Mucosa of descending colon (tissue), 3 donors: ENCODE measurements at regions not wholly inside any gene's neighbourhood (a gene's known extent, or its start where the extent isn't known, plus 50 kb on each side); places are given as distances from the start of the nearest gene placed in this dataset.

Experiments used
- ATAC-seq: fragments of 200-7000 bp; cut with Tn5 transposase; one replicate; pipeline ENCODE4 v1.9.1; 2020; ENCODE audit warnings: mild to moderate bottlenecking, moderate library complexity
- DNase-seq, 3 donors: peaks; one replicate each; pipeline ENCODE4 v3.0.0-alpha.2; 2020
- H3K36me3 ChIP-seq: fragments of 200-600 bp; one replicate; pipeline ENCODE4 v1.8.0; 2021; ENCODE audit warnings: low read depth, mild to moderate bottlenecking
- H3K4me1 ChIP-seq: fragments of 200-600 bp; one replicate; pipeline ENCODE4 v1.8.0; 2021; ENCODE audit warnings: low read depth, mild to moderate bottlenecking
- H3K4me3 ChIP-seq: fragments of 200-600 bp; one replicate; pipeline ENCODE4 v1.8.0; 2021; ENCODE audit warnings: mild to moderate bottlenecking
- H3K9me3 ChIP-seq: fragments of 200-600 bp; one replicate; pipeline ENCODE4 v1.8.0; 2021; ENCODE audit warnings: mild to moderate bottlenecking
- CTCF ChIP-seq: fragments of 200-600 bp; IDR thresholded peaks from one replicate; pipeline ENCODE4 v1.8.0; 2022; ENCODE audit warnings: antibody characterized with exemption, mild to moderate bottlenecking
- intact Hi-C, 2 donors: fragments of 100-400 bp; cut with DNase I in 1 of 2; cut with micrococcal nuclease in 1 of 2; formaldehyde crosslinking; loops; one replicate each; pipeline versions ENCODE4 v1.11.0 to v1.11.1; 2022; cut with DNase I, micrococcal nuclease
- donor health status: DM: no; HTN: no; CAD: no; lungs with moderate emphysema.
- donor health status: DM: no; HTN: no; CAD: no.
- donor health status: DM: no; HTN: yes; CAD: no.

- DNase-seq: no peak
- intact Hi-C loops: no loop called here
Observed at GRCh38 chr2:19695706-19696105, 206.1 kb downstream of the TTC32 start.

GRCh38 chr2:19691892-19692291, 209.9 kb downstream of the TTC32 start:
- Histone ChIP-seq H3K36me3 (no peaks in the 10 kb centered on the region), H3K4me3 (no peak overlapping the region), H3K4me1 (no peaks in the 10 kb centered on the region), H3K9me3 (no peaks in the 10 kb centered on the region)
- intact Hi-C loops: no loop called here
- no peak for ATAC-seq
- no peak for TF ChIP-seq CTCF
- DNase-seq: no peak

More at GRCh38 chr2:19695706-19696105, 206.1 kb downstream of the TTC32 start:
- Histone ChIP-seq H3K4me1 (no peaks in the 10 kb centered on the region), H3K36me3 (no peaks in the 10 kb centered on the region), H3K9me3 (no peaks in the 10 kb centered on the region), H3K4me3 (no peak overlapping the region)
- no peak for ATAC-seq
- TF ChIP-seq CTCF: no peak

- H3K36me3 ChIP-seq: no peaks in the 10 kb centered on the region
- TF ChIP-seq CTCF: no peak
- no peak overlapping the region for H3K4me3 ChIP-seq
- no peaks in the 10 kb centered on the region for H3K4me1 ChIP-seq
- no peak for ATAC-seq
- no peak for DNase-seq
- intact Hi-C loops: no loop called here
- H3K9me3 ChIP-seq: no peaks in the 10 kb centered on the region
Observed at GRCh38 chr2:19690429-19690828, 211.4 kb downstream of the TTC32 start.

- intact Hi-C loops: no loop called here
- Histone ChIP-seq H3K4me1 (no peaks in the 10 kb centered on the region), H3K9me3 (no peaks in the 10 kb centered on the region), H3K4me3 (no peak overlapping the region), H3K36me3 (no peaks in the 10 kb centered on the region)
- no peak for TF ChIP-seq CTCF
- ATAC-seq (no peak), DNase-seq (no peak)
Observed at GRCh38 chr2:19689646-19690168, 212.1 kb downstream of the TTC32 start.

GRCh38 chr2:19688059-19688458, 213.7 kb downstream of the TTC32 start:
- DNase-seq (no peak), ATAC-seq (no peak)
- Histone ChIP-seq H3K36me3 (no peaks in the 10 kb centered on the region), H3K4me3 (no peak overlapping the region), H3K9me3 (no peaks in the 10 kb centered on the region), H3K4me1 (no peaks in the 10 kb centered on the region)
- intact Hi-C loops: no loop called here
- TF ChIP-seq CTCF: no peak

- no peaks in the 10 kb centered on the region for H3K36me3 ChIP-seq
Observed at GRCh38 chr2:19687017-19687659, 214.6 kb downstream of the TTC32 start.

More at GRCh38 chr2:19687017-19687659, 214.6 kb downstream of the TTC32 start:
- DNase-seq (no peak), ATAC-seq (no peak)
- TF ChIP-seq CTCF: no peak
- no peaks in the 10 kb centered on the region for H3K9me3 ChIP-seq
- intact Hi-C loops: no loop called here
- H3K4me3 ChIP-seq: no peak overlapping the region
- no peaks in the 10 kb centered on the region for H3K4me1 ChIP-seq
